LNCaP clone FGC (cell line): ENCODE measurements at regions not wholly inside any gene's neighbourhood (a gene's known extent, or its start where the extent isn't known, plus 50 kb on each side); places are given as distances from the start of the nearest gene placed in this dataset.

Experiments
- DNase-seq: peaks from one replicate; pipeline ENCODE4 v3.0.0-alpha.2; 2011; ENCODE audit warnings: low read depth
- H3K4me3 ChIP-seq: 2 replicates; pipeline ENCODE4 v1.5.1; 2011; ENCODE audit warnings: mild to moderate bottlenecking, low read depth, low read length, control low read depth
- CTCF ChIP-seq: IDR thresholded peaks from 2 replicates; pipeline ENCODE4 v1.5.1; 2012; ENCODE audit warnings: mild to moderate bottlenecking; ENCODE audit not compliant: control insufficient read depth, insufficient read depth; ENCODE audit errors: extremely low read depth

GRCh38 chr13:44661936-44662335 lies 85.8 kb upstream of the TSC22D1 start:
- no peak for DNase-seq
- no peak overlapping the region for H3K4me3 ChIP-seq
- TF ChIP-seq CTCF, result no peak

GRCh38 chr13:44660050-44660449 lies 83.9 kb upstream of the TSC22D1 start:
- DNase-seq, result no peak

GRCh38 chr13:44652962-44653660 lies 77.0 kb upstream of the TSC22D1 start:
- no peak overlapping the region for H3K4me3 ChIP-seq
- no peak for DNase-seq
- no peak for TF ChIP-seq CTCF

More at GRCh38 chr13:44660050-44660449, 83.9 kb upstream of the TSC22D1 start:
- TF ChIP-seq CTCF, result no peak
- no peak overlapping the region for H3K4me3 ChIP-seq

GRCh38 chr13:44652168-44652567 lies 76.0 kb upstream of the TSC22D1 start:
- no peak for TF ChIP-seq CTCF
- no peak for DNase-seq

GRCh38 chr13:44651724-44652123 lies 75.6 kb upstream of the TSC22D1 start:
- no peak overlapping the region for H3K4me3 ChIP-seq
- no peak for DNase-seq
- TF ChIP-seq CTCF, result no peak

More at GRCh38 chr13:44652168-44652567, 76.0 kb upstream of the TSC22D1 start:
- no peak overlapping the region for H3K4me3 ChIP-seq

GRCh38 chr13:44651209-44651608 lies 75.1 kb upstream of the TSC22D1 start:
- H3K4me3 ChIP-seq, result no peak overlapping the region
- DNase-seq, result no peak
- TF ChIP-seq CTCF, result no peak

GRCh38 chr13:44649834-44650233 lies 73.7 kb upstream of the TSC22D1 start:
- DNase-seq, result no peak
- no peak overlapping the region for H3K4me3 ChIP-seq
- TF ChIP-seq CTCF, result no peak
